KMS-11 (cell line): ENCODE measurements at regions not wholly inside any gene's neighbourhood (a gene's known extent, or its start where the extent isn't known, plus 50 kb on each side); places are given as distances from the start of the nearest gene placed in this dataset.

ENCODE experiments used
- H2AFZ ChIP-seq: fragments of 200-600 bp; sonication (generic); 2 replicates; pipeline ENCODE4 v1.6.1; 2016; ENCODE audit warnings: antibody characterized with exemption, mixed run types, low read depth
- H3K27ac ChIP-seq: fragments of 200-600 bp; sonication (generic); 2 replicates; pipeline ENCODE4 v1.6.1; 2016; ENCODE audit warnings: mild to moderate bottlenecking, mixed run types
- H3K27me3 ChIP-seq: fragments of 200-600 bp; sonication (generic); 2 replicates; pipeline ENCODE4 v1.6.1; 2017; ENCODE audit warnings: mild to moderate bottlenecking, low read depth, mixed run types, moderate library complexity; ENCODE audit not compliant: insufficient read depth
- H3K36me3 ChIP-seq: fragments of 200-600 bp; sonication (generic); 2 replicates; pipeline ENCODE4 v1.6.1; 2017; ENCODE audit warnings: mild to moderate bottlenecking, mixed run types; ENCODE audit not compliant: insufficient read depth
- H3K4me1 ChIP-seq: fragments of 200-600 bp; sonication (generic); 2 replicates; pipeline ENCODE4 v1.6.1; 2016; ENCODE audit warnings: mild to moderate bottlenecking, low read depth, mixed run types; ENCODE audit not compliant: poor library complexity, severe bottlenecking
- H3K4me2 ChIP-seq: fragments of 200-600 bp; sonication (generic); 2 replicates; pipeline ENCODE4 v1.7.0; 2016; ENCODE audit warnings: mild to moderate bottlenecking, mixed run types
- H3K4me3 ChIP-seq: fragments of 200-600 bp; sonication (generic); IDR thresholded peaks from 2 replicates; pipeline ENCODE4 v1.6.1; 2017; ENCODE audit warnings: low read depth, low read length, mixed read lengths; ENCODE audit not compliant: insufficient read depth
- H3K79me2 ChIP-seq: fragments of 200-600 bp; sonication (generic); 2 replicates; pipeline ENCODE4 v1.6.1; 2016; ENCODE audit warnings: low read depth, mixed run types; ENCODE audit not compliant: insufficient read depth
- H3K9ac ChIP-seq: fragments of 200-600 bp; sonication (generic); 2 replicates; pipeline ENCODE4 v1.6.1; 2016; ENCODE audit warnings: mild to moderate bottlenecking, mixed run types
- H4K20me1 ChIP-seq: fragments of 200-600 bp; sonication (generic); 2 replicates; pipeline ENCODE4 v1.6.1; 2016; ENCODE audit warnings: mild to moderate bottlenecking, mixed run types; ENCODE audit not compliant: insufficient read depth
- CTCF ChIP-seq: fragments of 200-600 bp; sonication (generic); conservative IDR thresholded peaks from 2 replicates; pipeline ENCODE4 v1.6.1; 2017; ENCODE audit warnings: low read depth, mild to moderate bottlenecking, antibody characterized with exemption, low read length, moderate library complexity, mixed read lengths

- Histone ChIP-seq H3K4me3 (no peak overlapping the region), H3K9ac (no peak overlapping the region), H3K36me3 (no peaks in the 10 kb centered on the region)
These were observed 584.1 kb downstream of the INSC start for GRCh38 chr11:15698855-15699254.

GRCh38 chr11:15699978-15700377 is 585.3 kb downstream of the INSC start:
- Histone ChIP-seq H3K79me2 (no peaks in the 10 kb centered on the region), H3K4me3 (no peak overlapping the region), H3K4me2 (no peak overlapping the region), H3K36me3 (no peaks in the 10 kb centered on the region), H3K27ac (no peak overlapping the region), H4K20me1 (no peaks in the 10 kb centered on the region), H3K4me1 (no peaks in the 10 kb centered on the region), H2AFZ (no peak overlapping the region), H3K9ac (no peak overlapping the region), H3K27me3 (no peaks in the 10 kb centered on the region)
- TF ChIP-seq CTCF = no peak

More at GRCh38 chr11:15698855-15699254, 584.1 kb downstream of the INSC start:
- TF ChIP-seq CTCF = no peak
- Histone ChIP-seq H2AFZ (no peak overlapping the region), H3K79me2 (no peaks in the 10 kb centered on the region), H4K20me1 (no peaks in the 10 kb centered on the region), H3K4me1 (no peaks in the 10 kb centered on the region), H3K4me2 (no peak overlapping the region), H3K27ac (no peak overlapping the region), H3K27me3 (no peaks in the 10 kb centered on the region)

- no peak for TF ChIP-seq CTCF
- H3K4me2 ChIP-seq = no peak overlapping the region
- no peaks in the 10 kb centered on the region for H3K79me2 ChIP-seq
- no peak overlapping the region for H2AFZ ChIP-seq
- H3K27me3 ChIP-seq = no peaks in the 10 kb centered on the region
- H3K9ac ChIP-seq = no peak overlapping the region
- H3K36me3 ChIP-seq = no peaks in the 10 kb centered on the region
- H3K27ac ChIP-seq = no peak overlapping the region
- no peaks in the 10 kb centered on the region for H3K4me1 ChIP-seq
- no peak overlapping the region for H3K4me3 ChIP-seq
- H4K20me1 ChIP-seq = no peaks in the 10 kb centered on the region
These were observed 585.7 kb downstream of the INSC start for GRCh38 chr11:15700456-15700855.

DNA sequence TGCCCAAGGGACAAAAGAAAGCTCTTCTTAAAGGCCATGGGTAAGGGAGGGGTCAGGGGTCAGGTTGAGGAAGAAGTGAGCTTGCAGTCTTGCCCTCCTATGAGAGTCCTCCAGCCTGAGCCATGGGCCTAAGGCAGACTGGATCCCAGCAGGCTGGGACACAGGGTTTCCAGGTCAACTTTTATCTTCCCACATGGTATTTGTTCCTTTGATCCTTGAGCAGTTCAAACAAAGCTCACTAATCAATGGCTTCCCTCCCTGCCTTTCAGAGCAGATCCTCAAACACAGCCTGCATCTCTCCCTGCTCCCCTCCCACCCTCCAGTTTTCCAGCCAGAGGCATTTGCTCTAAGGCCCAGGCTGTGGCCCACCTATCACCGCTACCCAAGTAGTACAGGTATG is 589.3 kb downstream of the INSC start:
- H3K4me2 ChIP-seq = no peak overlapping the region
- no peaks in the 10 kb centered on the region for H4K20me1 ChIP-seq
- no peaks in the 10 kb centered on the region for H3K4me1 ChIP-seq
- no peak for TF ChIP-seq CTCF
- H3K27me3 ChIP-seq = no peaks in the 10 kb centered on the region
- H3K79me2 ChIP-seq = no peaks in the 10 kb centered on the region
- no peaks in the 10 kb centered on the region for H3K36me3 ChIP-seq
- no peak overlapping the region for H3K9ac ChIP-seq
- H2AFZ ChIP-seq = no peak overlapping the region
- H3K27ac ChIP-seq = no peak overlapping the region
- H3K4me3 ChIP-seq = no peak overlapping the region
